Activated naive CD4-positive, alpha-beta T cell treated with anti-CD3 and anti-CD28 coated beads, Interleukin-2, amount 50 U/mL, for 24 hours (primary cell): ENCODE measurements at regions not wholly inside any gene's neighbourhood (a gene's known extent, or its start where the extent isn't known, plus 50 kb on each side); places are given as distances from the start of the nearest gene placed in this dataset.

Source experiments
- H3K27ac Mint-ChIP-seq: one replicate; pipeline ENCODE4 v1.8.0; 2021; ENCODE audit warnings: mild to moderate bottlenecking, mixed read lengths
- H3K27me3 Mint-ChIP-seq: one replicate; pipeline ENCODE4 v1.8.0; 2021; ENCODE audit warnings: mixed read lengths
- H3K36me3 Mint-ChIP-seq: one replicate; pipeline ENCODE4 v1.8.0; 2021; ENCODE audit warnings: mixed read lengths
- H3K4me1 Mint-ChIP-seq: one replicate; pipeline ENCODE4 v1.8.0; 2021; ENCODE audit warnings: mixed read lengths
- H3K4me3 Mint-ChIP-seq: one replicate; pipeline ENCODE4 v1.8.0; 2021; ENCODE audit warnings: mild to moderate bottlenecking, mixed read lengths
- H3K9me3 Mint-ChIP-seq: one replicate; pipeline ENCODE4 v1.8.0; 2021; ENCODE audit warnings: mixed read lengths

DNA sequence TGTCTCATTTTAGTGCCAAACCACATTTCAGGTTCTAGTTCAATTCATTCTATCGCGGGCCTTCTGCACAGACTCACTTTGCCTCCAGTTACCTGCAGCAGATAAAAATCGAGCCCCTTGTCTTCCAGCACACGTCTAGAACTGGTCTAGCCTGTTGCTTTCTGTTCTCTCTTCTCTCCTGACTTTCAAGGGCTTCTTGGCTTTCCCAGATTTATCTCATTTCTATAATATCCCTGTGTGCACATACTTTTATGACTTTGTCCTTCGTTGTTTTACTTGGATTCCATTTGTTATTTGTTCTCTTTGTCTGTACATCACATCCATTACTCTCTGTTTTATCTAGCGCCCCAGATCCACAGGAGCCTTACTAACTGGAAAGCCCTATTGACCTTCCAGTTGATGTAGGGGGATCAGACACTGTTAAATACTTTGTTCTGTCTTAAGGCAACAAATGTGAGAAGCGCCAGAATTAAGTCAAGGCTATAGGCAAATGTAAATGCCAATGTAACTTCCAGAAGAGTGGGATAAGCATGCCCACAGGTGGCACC lies 284.5 kb upstream of the ADGRL4 start:
- no peaks in the 10 kb centered on the region for H3K9me3 Mint-ChIP-seq
- H3K4me3 Mint-ChIP-seq = no peak overlapping the region
- no peaks in the 10 kb centered on the region for H3K4me1 Mint-ChIP-seq
- H3K27ac Mint-ChIP-seq = no peak overlapping the region
- no peaks in the 10 kb centered on the region for H3K27me3 Mint-ChIP-seq
- H3K36me3 Mint-ChIP-seq = no peaks in the 10 kb centered on the region

DNA sequence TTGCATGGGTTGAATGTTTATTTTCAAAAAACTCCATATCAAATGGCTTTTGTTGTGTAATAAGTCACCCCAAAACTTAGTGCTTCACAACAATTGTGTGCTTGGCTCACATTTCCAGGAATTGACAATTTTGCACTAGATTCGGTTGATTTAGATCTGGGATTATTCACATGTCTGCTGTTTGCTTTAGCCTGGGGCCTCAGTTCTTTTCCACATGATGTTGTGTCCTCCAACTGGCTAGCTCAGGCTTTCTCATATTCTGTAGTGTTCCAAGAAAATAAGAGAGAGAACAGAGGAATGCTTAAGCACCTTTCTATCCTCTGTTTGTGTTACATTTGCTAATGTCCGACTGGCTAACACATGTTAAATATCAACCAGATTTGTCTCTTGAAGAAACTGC lies 281.5 kb upstream of the ADGRL4 start:
- H3K4me1 Mint-ChIP-seq = no peaks in the 10 kb centered on the region
- H3K36me3 Mint-ChIP-seq = no peaks in the 10 kb centered on the region
- H3K27ac Mint-ChIP-seq = no peak overlapping the region
- no peaks in the 10 kb centered on the region for H3K27me3 Mint-ChIP-seq
- no peaks in the 10 kb centered on the region for H3K9me3 Mint-ChIP-seq
- H3K4me3 Mint-ChIP-seq = no peak overlapping the region

DNA sequence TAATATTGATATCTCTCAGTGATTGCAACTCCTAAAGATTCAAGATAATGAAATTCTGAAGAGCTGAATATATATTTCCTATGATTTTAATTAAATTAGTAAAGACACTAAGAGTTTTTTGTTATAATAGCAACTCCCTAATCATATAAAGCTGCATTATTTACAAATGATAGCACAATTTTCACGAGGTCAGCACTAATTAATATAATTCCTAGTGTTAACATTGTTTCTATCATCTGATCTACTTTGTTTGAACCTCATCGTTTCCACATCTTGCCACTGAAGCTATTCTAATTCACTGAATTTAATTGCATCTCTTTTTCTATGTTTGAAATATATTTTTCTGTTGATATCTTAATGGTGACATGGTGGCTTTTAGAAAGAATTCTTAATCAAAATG lies 279.1 kb upstream of the ADGRL4 start:
- Mint-ChIP-seq H3K27ac (no peak overlapping the region), H3K4me3 (no peak overlapping the region), H3K36me3 (no peaks in the 10 kb centered on the region), H3K9me3 (no peaks in the 10 kb centered on the region), H3K27me3 (no peaks in the 10 kb centered on the region), H3K4me1 (no peaks in the 10 kb centered on the region)

DNA sequence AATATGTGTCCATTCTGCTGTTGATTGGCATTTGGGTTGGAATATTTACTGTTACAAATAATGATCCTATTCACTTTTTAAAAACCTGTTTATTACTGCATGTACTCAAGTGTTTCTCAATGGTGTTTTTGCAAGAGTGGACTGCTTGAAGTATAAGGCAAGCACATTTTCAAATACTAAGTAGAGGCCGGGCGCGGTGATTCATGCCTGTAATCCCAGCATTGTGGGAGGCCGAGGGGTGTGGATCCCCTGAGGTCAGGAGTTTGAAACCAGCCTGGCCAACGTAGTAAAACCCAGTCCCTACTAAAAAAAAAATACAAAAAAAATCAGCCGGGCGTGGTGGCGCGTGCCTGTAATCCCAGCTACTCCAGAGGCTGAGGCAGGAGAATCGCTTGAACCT lies 276.9 kb upstream of the ADGRL4 start:
- Mint-ChIP-seq H3K4me1 (no peaks in the 10 kb centered on the region), H3K9me3 (no peaks in the 10 kb centered on the region), H3K4me3 (no peak overlapping the region), H3K36me3 (no peaks in the 10 kb centered on the region), H3K27me3 (no peaks in the 10 kb centered on the region), H3K27ac (no peak overlapping the region)

DNA sequence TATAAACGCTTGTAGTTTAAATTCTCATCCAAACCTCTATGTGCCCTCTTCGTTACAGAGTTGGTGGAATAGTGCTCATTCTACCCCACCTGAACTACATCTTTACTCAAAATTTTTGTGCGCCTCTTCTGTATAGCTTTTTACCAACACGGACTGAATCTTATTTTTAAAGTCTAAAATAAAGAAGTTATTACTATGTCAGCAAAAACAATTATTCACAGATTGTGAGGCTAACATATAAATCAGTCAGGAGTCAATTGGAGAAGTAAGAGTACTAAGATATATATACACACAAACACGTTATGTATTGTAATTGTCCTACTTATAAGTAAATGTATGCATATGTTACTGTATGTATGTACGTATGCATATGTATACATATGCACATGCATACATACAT lies 274.9 kb upstream of the ADGRL4 start:
- no peaks in the 10 kb centered on the region for H3K27me3 Mint-ChIP-seq
- no peaks in the 10 kb centered on the region for H3K4me1 Mint-ChIP-seq
- H3K27ac Mint-ChIP-seq = no peak overlapping the region
- H3K4me3 Mint-ChIP-seq = no peak overlapping the region
- H3K9me3 Mint-ChIP-seq = peaks cover 2% of the 10 kb centered on the region
- H3K36me3 Mint-ChIP-seq = no peaks in the 10 kb centered on the region

DNA sequence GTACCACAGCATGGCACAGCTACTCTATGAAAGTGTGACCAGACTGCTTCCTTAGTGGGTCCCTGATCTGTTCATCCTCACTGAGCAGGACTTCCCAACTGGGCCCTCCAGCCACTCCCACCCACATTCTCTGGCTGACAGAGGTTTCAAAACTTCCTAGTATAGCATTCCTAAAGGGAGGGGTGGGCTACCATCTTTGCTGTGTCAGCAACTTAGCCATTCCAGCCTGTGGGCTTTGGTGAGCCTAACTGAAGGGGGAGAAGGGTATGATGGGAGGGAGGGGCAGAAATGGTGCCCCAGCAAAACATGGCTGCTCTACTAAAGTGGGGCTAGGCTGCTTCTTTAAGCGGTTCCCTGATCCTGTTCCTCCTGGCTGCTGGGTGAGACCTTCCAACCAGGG lies 265.2 kb upstream of the ADGRL4 start:
- no peaks in the 10 kb centered on the region for H3K27me3 Mint-ChIP-seq
- H3K36me3 Mint-ChIP-seq = no peaks in the 10 kb centered on the region
- H3K27ac Mint-ChIP-seq = no peak overlapping the region
- no peaks in the 10 kb centered on the region for H3K4me1 Mint-ChIP-seq
- no peak overlapping the region for H3K4me3 Mint-ChIP-seq
- H3K9me3 Mint-ChIP-seq = peaks cover 19% of the 10 kb centered on the region

DNA sequence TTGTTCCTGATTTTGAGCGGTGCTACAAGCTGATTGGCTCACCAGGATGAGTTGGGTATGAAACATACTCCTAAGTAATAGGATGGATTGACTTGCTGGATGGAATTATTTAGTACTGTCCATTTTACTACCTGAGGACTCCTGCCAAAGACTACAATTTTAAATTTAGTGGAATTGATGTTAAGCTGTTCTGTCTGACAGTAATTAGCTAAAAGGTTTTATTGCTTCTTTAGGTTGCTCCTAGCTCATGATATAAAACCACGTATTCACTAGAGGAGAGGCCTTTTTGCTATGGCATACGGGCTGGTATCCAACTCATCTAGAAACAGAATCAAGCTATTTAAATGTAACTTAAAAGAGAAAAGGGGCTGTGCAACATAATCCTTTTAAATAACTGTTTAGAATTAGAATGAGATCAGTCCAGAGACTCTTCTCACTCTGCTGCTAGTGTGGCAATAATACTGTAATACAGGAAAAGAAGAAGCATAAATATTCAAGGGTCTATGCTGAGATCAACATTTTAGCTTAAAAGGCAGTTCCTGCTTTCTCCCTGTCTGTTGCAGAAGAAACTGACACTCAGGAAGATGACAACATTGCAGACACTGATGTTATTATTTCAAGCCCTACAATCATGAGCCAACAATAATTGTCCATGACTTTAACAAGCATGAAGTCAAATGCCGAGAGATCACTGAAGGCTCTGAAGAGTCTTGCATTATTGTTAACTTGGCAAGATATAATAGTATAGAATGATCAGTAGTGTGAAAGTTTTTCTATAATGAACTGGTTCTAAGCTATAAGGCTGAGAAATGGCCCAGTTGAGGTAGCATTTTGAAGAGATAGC lies 258.7 kb upstream of the ADGRL4 start:
- Mint-ChIP-seq H3K9me3 (peaks cover 5% of the 10 kb centered on the region), H3K4me1 (no peaks in the 10 kb centered on the region), H3K4me3 (no peak overlapping the region), H3K27ac (no peak overlapping the region), H3K27me3 (no peaks in the 10 kb centered on the region), H3K36me3 (no peaks in the 10 kb centered on the region)

DNA sequence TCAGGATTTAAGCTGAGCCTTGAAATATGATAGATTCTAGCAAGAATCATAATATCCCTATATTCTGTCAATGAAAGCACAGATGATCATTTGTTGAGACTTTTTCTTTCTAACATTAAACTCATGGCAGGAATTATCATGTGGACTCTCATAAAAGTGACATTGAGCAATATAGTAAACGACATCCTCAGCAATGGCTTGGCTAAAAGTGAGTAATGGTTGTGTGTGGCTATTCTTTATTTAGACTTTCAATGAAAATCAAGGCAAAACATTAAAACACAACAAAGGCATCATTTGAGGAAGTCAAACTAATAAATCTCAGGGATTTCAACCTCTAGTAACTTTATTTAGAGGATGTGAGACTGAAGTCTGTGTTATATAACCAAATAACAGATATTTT lies 257.8 kb upstream of the ADGRL4 start:
- H3K4me1 Mint-ChIP-seq = no peaks in the 10 kb centered on the region
- peaks cover 5% of the 10 kb centered on the region for H3K9me3 Mint-ChIP-seq
- H3K27me3 Mint-ChIP-seq = no peaks in the 10 kb centered on the region
- no peak overlapping the region for H3K4me3 Mint-ChIP-seq
- H3K27ac Mint-ChIP-seq = no peak overlapping the region
- no peaks in the 10 kb centered on the region for H3K36me3 Mint-ChIP-seq

DNA sequence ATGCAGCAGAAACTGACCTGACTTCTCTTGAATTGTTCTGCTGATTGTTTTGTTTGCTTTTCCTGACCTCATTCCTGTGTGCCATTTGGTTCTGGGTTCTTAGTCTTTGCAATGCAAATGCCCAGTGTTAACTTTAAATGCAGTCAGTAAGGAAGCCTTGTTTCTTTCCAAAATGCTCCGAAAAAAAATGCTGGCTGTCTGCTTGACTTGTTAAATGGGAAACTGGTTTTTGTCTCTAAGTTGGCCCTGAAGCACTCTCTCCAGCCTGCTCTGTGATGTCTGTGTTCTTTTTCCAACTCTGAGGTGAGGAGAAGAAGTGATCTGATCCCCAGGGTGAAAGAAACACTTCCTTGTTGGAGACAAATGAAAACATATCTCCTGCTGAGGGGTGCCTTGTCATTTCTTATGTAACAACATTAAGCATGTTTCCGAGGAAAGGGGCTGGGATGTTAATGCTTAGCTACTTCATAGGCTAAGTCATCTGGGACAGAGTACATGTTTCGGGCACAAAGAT lies 256.3 kb upstream of the ADGRL4 start:
- H3K4me1 Mint-ChIP-seq = no peaks in the 10 kb centered on the region
- H3K4me3 Mint-ChIP-seq = no peak overlapping the region
- no peak overlapping the region for H3K27ac Mint-ChIP-seq
- peaks cover 5% of the 10 kb centered on the region for H3K9me3 Mint-ChIP-seq
- H3K27me3 Mint-ChIP-seq = no peaks in the 10 kb centered on the region
- H3K36me3 Mint-ChIP-seq = no peaks in the 10 kb centered on the region

DNA sequence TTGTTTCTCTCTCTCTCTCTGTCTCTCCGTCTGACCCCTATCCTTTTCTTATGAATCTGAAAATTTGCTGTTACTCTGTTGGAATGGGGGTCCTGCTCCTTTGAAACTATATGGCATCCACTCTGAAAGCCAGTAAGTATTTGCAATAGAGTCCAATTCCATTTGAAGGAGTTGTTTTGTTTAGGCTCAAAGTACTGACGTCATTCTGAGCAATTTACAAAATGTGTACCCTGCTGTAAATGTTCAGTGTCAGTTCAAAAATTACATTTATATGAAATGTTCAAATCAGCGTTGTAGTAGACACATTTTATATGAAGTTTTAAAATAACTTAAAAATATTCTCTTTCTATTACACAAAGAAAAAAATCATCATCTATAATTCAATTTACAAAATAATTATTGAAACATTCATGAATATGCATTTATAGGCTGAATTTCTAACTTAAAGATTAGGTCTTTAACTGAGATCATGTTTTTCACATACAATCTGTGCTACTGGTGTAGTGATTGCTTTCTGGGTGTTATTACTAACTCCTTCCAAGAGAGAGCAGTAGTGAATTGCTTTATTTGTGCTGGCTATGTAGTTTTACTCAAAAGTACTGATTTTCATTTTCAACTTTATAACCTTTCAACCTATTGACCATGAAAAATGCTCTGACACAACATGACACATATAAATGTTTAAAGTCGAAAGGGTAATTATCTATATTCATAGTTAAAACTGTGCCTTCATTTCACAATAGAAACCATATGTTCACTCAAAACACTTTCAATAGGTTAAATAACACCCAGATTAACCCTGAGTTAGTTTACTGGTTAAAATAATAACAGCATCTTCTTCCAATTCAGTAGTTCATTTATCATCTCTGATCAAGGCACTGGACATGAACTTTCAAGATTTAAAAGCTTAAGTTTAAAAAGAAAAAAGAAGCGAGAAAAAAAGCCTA lies 253.1 kb upstream of the ADGRL4 start:
- no peaks in the 10 kb centered on the region for H3K4me1 Mint-ChIP-seq
- H3K27me3 Mint-ChIP-seq = no peaks in the 10 kb centered on the region
- H3K9me3 Mint-ChIP-seq = peaks cover 5% of the 10 kb centered on the region
- H3K4me3 Mint-ChIP-seq = no peak overlapping the region
- no peak overlapping the region for H3K27ac Mint-ChIP-seq
- no peaks in the 10 kb centered on the region for H3K36me3 Mint-ChIP-seq

DNA sequence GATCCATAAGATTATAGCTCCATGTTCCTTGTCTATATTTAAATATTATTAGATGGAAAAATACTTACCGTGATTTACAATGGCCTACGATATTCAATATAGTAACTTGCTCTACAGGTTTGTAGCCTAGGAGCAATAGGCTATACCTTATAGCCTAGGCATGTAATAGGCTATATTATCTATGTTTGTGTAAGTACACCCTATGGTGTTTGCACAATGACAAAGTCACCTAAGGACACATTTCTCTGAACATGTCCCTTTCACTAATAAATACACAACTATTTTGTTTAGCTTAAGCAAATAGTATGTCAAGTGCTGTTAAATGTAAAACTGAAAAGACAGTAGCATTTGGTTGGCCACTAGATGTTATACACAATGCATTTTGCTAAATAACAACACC lies 248.9 kb upstream of the ADGRL4 start:
- no peaks in the 10 kb centered on the region for H3K9me3 Mint-ChIP-seq

DNA sequence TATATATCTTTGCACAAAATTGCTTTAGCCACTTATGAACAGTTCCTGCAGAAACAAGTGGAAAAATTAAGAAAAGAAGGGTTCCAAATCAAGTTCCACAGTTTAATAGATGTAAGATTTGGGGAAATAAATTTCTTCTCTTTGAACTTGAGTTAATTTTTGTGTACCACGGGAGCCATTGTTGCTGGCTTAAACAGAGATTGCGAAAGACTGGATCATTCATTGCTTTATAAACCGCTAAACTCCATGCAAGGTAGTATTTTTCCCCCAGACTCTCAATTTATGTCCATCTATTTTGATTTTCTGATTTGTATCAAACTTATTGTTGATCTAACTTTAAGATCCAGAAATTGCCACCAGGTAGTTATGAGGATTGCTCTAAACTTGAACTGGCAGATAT lies 246.1 kb upstream of the ADGRL4 start:
- no peaks in the 10 kb centered on the region for H3K9me3 Mint-ChIP-seq
- no peak overlapping the region for H3K27ac Mint-ChIP-seq
- no peaks in the 10 kb centered on the region for H3K36me3 Mint-ChIP-seq
- no peaks in the 10 kb centered on the region for H3K4me1 Mint-ChIP-seq
- H3K4me3 Mint-ChIP-seq = no peak overlapping the region
- H3K27me3 Mint-ChIP-seq = no peaks in the 10 kb centered on the region

More for the DNA sequence above, 248.9 kb upstream of the ADGRL4 start:
- no peak overlapping the region for H3K27ac Mint-ChIP-seq
- H3K4me1 Mint-ChIP-seq = no peaks in the 10 kb centered on the region
- H3K4me3 Mint-ChIP-seq = no peak overlapping the region
- H3K36me3 Mint-ChIP-seq = no peaks in the 10 kb centered on the region
- H3K27me3 Mint-ChIP-seq = no peaks in the 10 kb centered on the region

DNA sequence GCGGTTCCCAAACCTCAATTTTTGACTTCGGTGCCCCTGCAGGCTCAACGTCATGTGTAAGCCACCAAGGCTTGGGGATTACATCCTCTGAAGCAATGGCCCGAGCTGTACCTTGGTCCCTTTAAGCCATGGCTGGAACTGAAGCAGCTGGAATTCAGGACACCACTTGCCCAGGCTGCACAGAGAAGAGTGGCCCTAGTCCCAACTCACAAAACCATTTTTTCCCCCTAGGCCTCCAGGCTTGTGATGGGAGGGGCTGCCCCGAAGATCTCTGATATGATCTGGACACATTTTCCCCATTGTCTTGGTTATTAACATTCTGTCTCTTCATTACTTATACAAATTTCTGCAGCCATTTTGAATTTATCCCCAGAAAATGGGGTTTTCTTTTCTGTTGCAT lies 233.3 kb upstream of the ADGRL4 start:
- Mint-ChIP-seq H3K27me3 (no peaks in the 10 kb centered on the region), H3K4me1 (no peaks in the 10 kb centered on the region), H3K4me3 (no peak overlapping the region), H3K27ac (no peak overlapping the region), H3K36me3 (no peaks in the 10 kb centered on the region), H3K9me3 (peaks cover 7% of the 10 kb centered on the region)

DNA sequence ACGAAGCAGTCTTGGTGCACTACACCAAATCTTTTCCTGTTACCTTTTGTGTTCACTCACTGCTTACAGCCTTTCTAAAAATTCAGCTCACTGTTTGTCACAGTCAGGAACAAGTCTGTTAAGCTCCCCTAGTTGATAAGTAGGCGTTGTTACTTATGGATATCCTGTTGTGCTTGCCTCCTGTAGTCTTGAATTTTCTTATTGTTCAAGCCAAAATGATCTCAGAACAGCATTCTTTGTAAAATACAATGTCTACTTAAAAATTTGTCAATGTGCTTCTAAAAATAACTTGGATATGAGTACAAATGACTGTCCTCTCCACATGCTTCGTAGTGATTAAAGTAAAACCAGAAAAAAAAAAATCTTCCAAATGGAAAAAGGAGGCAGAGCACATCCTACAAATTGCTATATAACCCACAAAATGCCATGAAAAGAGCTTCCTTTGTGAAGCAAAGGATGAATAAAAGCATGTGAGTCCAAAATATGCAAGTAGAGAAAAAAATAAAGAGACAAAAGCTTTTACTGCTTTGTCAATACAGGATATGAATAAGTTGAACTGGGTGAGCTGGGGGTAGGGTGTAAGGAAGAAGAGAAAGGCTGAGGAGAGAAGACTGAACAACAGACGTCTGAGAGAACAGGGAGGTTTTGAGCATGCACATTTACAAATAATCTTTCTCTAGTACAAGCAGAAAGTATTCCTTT lies 228.9 kb upstream of the ADGRL4 start:
- peaks cover 10% of the 10 kb centered on the region for H3K9me3 Mint-ChIP-seq
- H3K4me1 Mint-ChIP-seq = no peaks in the 10 kb centered on the region

DNA sequence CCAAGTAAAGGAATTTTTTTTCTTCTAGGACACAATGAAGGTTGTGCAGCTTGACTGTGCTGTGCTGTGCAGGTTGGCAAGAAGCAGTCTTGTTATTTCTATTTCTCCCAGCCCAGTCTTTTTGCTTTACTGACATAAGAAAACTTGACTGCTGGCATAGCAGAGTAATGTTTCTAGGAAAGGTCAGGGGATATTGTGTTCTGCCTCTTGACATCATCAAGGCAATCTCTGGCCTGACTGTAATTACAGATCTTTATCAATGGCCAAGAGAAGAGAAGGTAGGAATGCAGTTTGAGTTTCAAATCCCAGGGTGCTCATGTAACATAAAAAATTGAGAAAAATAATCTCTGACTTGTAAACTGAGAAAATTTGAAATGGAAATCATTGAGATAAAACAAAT lies 226.3 kb upstream of the ADGRL4 start:
- Mint-ChIP-seq H3K27ac (no peak overlapping the region), H3K27me3 (no peaks in the 10 kb centered on the region), H3K4me1 (no peaks in the 10 kb centered on the region), H3K9me3 (peaks cover 4% of the 10 kb centered on the region), H3K4me3 (no peak overlapping the region), H3K36me3 (no peaks in the 10 kb centered on the region)

More for the DNA sequence above, 228.9 kb upstream of the ADGRL4 start:
- Mint-ChIP-seq H3K36me3 (no peaks in the 10 kb centered on the region), H3K27me3 (no peaks in the 10 kb centered on the region), H3K27ac (no peak overlapping the region), H3K4me3 (no peak overlapping the region)
